Skeletal muscle satellite cell (primary cell): ENCODE measurements at regions not wholly inside any gene's neighbourhood (a gene's known extent, or its start where the extent isn't known, plus 50 kb on each side); places are given as distances from the start of the nearest gene placed in this dataset.
A peak's percentile ranks its signal among the peaks of the same experiment; 100 is the strongest.

Experiments
- H3K27me3 ChIP-seq: 2 replicates; pipeline ENCODE4 v1.7.0; 2013; ENCODE audit warnings: low read length; ENCODE audit not compliant: control insufficient read depth, insufficient read depth
- H3K36me3 ChIP-seq: 2 replicates; pipeline ENCODE4 v1.7.0; 2013; ENCODE audit warnings: mild to moderate bottlenecking, control low read depth, low read length; ENCODE audit not compliant: insufficient read depth
- H3K4me1 ChIP-seq: 2 replicates; pipeline ENCODE4 v1.7.0; 2013; ENCODE audit warnings: low read length; ENCODE audit not compliant: control insufficient read depth, insufficient read depth
- H3K4me2 ChIP-seq: 2 replicates; pipeline ENCODE4 v1.7.0; 2013; ENCODE audit warnings: mild to moderate bottlenecking, low read length
- H3K4me3 ChIP-seq: 2 replicates; pipeline ENCODE4 v1.7.0; 2013; ENCODE audit warnings: low read length
- H3K9ac ChIP-seq: 2 replicates; pipeline ENCODE4 v1.7.0; 2013; ENCODE audit warnings: mild to moderate bottlenecking, low read depth, low read length, moderate library complexity
- H3K9me3 ChIP-seq: replicated peaks from 2 replicates; pipeline ENCODE4 v1.7.0; 2013; ENCODE audit warnings: mild to moderate bottlenecking, control low read depth, low read length

DNA sequence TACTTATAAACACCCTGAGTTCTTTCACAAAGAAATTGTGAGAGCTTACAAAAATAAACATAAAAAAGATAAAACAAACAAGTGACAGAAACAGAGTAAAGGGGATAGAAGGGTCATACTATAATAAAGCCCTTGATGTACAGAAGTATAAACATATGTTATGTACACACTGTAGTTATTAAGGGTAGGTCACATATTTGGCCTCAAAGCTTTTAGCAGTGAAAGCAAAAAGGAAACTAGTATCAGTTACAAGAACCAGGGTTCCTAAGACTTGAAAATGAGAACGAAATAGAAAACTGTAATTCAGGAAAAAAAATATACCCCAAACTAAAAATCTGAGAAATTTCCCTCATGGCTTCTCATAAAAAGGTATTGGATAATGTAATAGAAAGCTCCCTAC lies 380.6 kb downstream of the HDGFL1 start:
- no peak overlapping the region for H3K4me3 ChIP-seq
- H3K9me3 ChIP-seq = no peaks in the 10 kb centered on the region
- no peak overlapping the region for H3K9ac ChIP-seq
- no peaks in the 10 kb centered on the region for H3K27me3 ChIP-seq
- H3K4me1 ChIP-seq = peaks cover 5% of the 10 kb centered on the region
- H3K36me3 ChIP-seq = no peaks in the 10 kb centered on the region
- no peak overlapping the region for H3K4me2 ChIP-seq

DNA sequence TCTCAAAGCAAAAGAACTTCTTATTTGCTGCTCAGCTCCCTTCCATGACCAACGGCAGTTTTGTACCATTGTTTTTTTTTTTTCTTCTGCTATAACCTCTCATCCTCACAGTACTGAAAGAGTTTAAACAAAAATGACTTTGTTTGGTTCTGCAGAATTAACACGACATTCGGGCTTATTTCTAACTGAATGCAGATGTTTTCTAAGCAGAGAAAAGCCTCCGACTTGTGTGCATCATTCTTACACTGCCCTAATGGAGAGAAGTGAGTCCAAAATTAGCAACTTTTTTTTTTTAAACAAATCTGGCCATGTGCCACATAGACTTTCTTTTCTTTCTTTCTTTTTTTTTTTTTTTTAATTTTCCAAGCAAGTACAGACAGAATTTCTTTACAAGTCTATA lies 382.7 kb downstream of the HDGFL1 start:
- Histone ChIP-seq H3K36me3 (no peaks in the 10 kb centered on the region), H3K4me1 (peaks cover 5% of the 10 kb centered on the region), H3K9ac (no peak overlapping the region), H3K27me3 (no peaks in the 10 kb centered on the region), H3K9me3 (no peaks in the 10 kb centered on the region), H3K4me2 (no peak overlapping the region), H3K4me3 (no peak overlapping the region)

DNA sequence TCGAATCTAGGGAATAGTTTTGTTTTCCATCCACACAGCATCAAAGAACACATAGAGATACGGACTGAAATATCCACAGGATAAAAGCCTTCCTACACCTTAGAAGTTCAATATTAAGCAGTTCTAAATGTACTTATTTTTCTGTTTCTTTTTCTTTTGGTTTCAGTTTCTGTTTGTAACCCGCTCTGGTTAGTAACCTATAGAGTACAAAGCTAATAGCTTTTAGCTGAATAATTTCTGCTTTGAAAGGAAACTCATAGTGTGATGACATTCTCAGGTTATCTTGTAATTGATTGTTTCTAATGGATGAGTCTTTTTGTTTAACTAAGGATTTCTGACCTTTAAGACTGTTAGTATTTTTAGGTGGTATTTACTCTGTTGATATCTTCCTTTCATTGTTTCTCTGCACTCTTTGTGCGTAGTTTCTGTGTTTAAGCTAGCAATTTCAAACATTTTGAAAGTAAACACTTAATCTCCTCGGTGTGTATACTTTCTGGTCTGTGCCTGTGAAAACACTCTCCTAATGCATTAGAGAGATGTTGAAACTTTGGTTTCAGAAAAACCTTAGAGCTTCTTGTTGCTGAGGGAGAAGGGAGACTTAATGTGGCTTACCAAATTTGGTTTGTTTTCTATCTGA lies 385.5 kb downstream of the HDGFL1 start:
- Histone ChIP-seq H3K4me1 (peaks cover 5% of the 10 kb centered on the region), H3K4me2 (peak overlapping the region; percentile 79), H3K36me3 (no peaks in the 10 kb centered on the region), H3K9me3 (no peaks in the 10 kb centered on the region), H3K4me3 (peak overlapping the region; percentile 63), H3K9ac (peak overlapping the region; percentile 53), H3K27me3 (no peaks in the 10 kb centered on the region)

DNA sequence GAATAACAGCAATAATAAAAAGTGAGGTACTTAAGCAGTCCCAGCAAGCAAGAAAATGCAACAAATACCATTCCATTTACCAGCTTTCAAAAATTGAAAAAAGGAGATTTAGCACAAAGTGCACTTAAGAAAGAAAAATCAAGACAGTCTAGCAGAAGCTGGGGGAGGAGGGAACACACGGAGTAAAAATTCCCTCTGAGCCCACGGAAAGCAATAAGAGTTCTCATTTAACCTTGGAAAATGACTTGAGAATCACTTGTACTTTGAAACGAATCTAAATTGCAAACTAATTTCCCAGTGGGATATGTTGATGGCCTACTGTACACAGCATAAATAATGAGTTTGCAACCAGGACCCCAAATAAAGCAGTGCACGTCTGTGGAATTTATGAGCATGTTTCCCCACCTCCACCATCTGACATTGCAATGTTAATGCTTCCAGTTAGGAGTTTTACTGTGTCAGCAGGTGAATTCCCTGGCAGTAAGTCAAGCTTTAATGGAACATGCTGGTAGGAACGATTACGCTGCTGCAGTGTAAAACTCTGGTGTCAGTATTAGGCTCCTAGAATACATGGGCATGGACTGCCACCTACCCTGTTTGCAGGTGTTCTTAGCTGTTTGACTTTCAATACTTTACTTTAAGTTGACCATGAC lies 386.8 kb downstream of the HDGFL1 start:
- no peaks in the 10 kb centered on the region for H3K9me3 ChIP-seq
- H3K36me3 ChIP-seq = no peaks in the 10 kb centered on the region
- peaks cover 5% of the 10 kb centered on the region for H3K4me1 ChIP-seq
- no peak overlapping the region for H3K9ac ChIP-seq
- no peaks in the 10 kb centered on the region for H3K27me3 ChIP-seq
- H3K4me3 ChIP-seq = no peak overlapping the region
- no peak overlapping the region for H3K4me2 ChIP-seq

DNA sequence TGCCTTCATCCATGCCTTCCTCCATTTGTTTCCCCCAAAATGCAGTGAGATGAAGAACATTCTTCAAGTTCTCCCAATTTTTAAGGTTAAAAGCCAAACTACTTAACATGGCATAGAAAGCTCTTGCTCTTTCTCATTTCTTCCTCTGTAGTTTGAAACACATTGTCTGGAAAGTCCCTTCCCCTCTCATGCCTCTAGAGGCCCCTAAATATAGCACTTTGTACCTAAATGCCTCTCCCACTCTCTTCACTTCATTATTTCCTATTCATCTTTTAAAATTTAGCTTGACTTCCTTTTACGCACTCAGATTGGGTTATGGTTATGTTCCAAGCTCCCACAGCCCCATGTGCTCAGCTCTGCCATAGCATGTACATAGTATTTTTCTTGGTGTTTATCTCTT lies 389.3 kb downstream of the HDGFL1 start:
- H3K27me3 ChIP-seq = no peaks in the 10 kb centered on the region
- H3K4me1 ChIP-seq = peaks cover 5% of the 10 kb centered on the region
- no peaks in the 10 kb centered on the region for H3K9me3 ChIP-seq
- no peak overlapping the region for H3K4me2 ChIP-seq
- no peak overlapping the region for H3K4me3 ChIP-seq
- H3K9ac ChIP-seq = no peak overlapping the region
- H3K36me3 ChIP-seq = no peaks in the 10 kb centered on the region

DNA sequence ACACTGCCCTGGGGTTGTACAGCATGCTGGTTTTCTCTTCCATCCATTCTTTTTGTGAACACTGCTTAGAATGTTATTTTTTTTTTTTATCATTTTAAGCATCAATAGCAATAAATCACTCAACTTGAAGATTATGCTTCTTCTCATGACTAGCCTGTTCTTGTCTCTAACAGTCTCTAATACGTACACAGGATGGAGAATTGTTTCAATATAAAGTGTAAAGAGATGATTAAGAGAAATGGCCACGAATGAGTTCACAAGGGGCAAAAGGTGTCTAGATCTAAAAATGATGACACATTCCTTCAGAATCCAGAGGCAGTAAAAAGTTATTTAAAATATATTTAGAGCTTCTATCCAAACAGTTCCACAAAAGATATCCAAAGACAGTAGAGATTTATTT lies 390.2 kb downstream of the HDGFL1 start:
- H3K4me2 ChIP-seq = no peak overlapping the region
- H3K9ac ChIP-seq = no peak overlapping the region
- H3K4me3 ChIP-seq = no peak overlapping the region
- no peaks in the 10 kb centered on the region for H3K36me3 ChIP-seq
- H3K4me1 ChIP-seq = peaks cover 5% of the 10 kb centered on the region
- H3K27me3 ChIP-seq = no peaks in the 10 kb centered on the region
- no peaks in the 10 kb centered on the region for H3K9me3 ChIP-seq

DNA sequence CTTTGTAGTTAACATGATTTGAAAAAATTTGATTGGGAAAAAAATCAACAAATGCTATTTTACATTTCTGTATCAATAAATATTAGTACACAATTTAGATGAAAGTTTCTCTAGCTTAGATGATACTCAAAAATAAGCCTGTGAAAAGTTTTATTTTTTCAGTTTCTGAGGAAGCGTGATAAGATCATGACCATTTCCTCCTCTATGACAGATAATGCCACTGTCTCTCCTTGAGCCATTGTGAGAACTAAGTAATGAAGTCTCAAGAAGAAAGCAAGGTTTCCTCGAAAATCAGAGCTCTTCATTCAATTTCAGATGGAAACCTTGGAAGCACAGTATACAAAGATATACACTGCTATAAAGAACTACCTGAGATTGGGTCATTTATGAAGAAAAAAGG lies 395.0 kb downstream of the HDGFL1 start:
- H3K36me3 ChIP-seq = no peaks in the 10 kb centered on the region
- no peak overlapping the region for H3K9ac ChIP-seq

DNA sequence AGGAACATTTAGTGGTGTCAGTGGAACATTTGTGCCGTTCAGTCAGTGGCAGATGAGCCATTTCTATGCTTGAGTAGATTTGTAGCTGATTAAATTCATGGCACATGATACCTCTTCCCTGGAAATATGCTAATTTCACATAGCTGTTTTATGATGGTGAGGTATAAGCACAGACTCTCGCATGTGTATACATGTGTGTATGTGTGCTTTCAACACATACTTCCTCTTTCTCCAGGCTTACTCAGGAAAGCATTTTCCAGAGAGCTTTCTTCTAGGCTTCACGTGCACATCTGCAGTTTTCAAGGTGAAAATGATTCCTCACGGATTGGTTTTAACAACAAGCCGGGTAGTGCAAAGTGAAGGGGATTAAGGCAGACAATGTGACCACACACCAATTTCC lies 396.5 kb downstream of the HDGFL1 start:
- Histone ChIP-seq H3K4me3 (no peak overlapping the region), H3K36me3 (no peaks in the 10 kb centered on the region), H3K4me2 (no peak overlapping the region), H3K9me3 (no peaks in the 10 kb centered on the region), H3K27me3 (no peaks in the 10 kb centered on the region), H3K4me1 (no peaks in the 10 kb centered on the region), H3K9ac (no peak overlapping the region)

More for the DNA sequence above, 395.0 kb downstream of the HDGFL1 start:
- H3K4me1 ChIP-seq = no peaks in the 10 kb centered on the region
- no peaks in the 10 kb centered on the region for H3K27me3 ChIP-seq
- H3K4me2 ChIP-seq = no peak overlapping the region
- no peaks in the 10 kb centered on the region for H3K9me3 ChIP-seq
- no peak overlapping the region for H3K4me3 ChIP-seq

DNA sequence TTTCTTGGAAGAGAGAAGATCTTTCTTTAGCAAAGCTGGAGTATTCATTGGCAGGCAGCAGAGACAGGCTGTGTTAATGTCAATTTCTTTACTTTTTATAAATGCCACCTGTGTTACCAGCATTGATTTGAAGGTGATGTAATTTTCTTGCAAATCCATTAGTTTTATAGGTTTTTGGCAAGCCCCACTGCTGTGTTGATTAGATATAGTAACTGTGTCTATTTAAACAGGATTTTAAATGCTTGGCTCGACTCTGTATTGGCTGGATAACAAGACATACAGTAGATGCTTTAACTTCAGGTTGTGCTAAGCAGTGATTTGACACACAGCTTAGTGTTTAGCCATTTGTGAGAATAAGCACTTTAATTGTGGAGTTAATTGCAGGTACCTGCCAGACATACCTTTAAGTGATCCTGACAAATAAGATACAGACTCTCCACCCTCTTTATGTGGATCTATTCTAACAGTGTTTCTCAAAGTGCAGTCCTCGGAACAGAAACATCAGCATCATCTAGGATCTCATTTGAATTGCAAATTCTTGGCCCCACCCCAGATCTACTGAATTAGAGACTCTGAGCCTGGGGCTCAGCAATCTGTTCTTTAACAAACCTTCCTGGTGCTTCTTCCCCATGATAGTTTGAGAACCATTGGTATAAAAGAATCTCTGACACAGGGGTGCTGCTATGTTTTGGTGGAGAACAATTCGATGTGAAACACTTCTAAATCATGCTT lies 397.5 kb downstream of the HDGFL1 start:
- Histone ChIP-seq H3K4me1 (no peaks in the 10 kb centered on the region), H3K36me3 (no peaks in the 10 kb centered on the region), H3K27me3 (no peaks in the 10 kb centered on the region), H3K4me2 (no peak overlapping the region), H3K9ac (no peak overlapping the region), H3K4me3 (no peak overlapping the region), H3K9me3 (no peaks in the 10 kb centered on the region)

DNA sequence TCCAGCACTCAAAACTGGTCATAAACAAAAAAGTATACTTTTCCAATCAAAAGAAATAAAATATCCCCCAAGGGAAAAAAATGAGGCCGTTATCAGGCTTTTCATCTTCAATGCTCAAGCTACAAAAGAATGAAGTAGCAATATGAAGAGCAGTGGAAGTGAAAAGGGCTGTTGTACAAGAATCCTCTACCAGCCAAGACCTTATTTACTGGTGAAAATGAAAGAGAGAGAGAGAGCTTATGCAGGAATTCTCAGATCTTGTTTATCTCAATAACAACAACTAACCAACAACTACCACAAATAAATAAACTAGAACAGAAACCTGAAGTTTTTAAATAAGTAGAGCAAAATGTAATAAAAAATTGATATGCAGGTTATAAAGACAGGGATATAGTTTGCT lies 400.6 kb downstream of the HDGFL1 start:
- no peak overlapping the region for H3K4me2 ChIP-seq
- H3K4me1 ChIP-seq = no peaks in the 10 kb centered on the region
- no peaks in the 10 kb centered on the region for H3K9me3 ChIP-seq
- no peak overlapping the region for H3K9ac ChIP-seq
- no peaks in the 10 kb centered on the region for H3K27me3 ChIP-seq
- no peak overlapping the region for H3K4me3 ChIP-seq
- no peaks in the 10 kb centered on the region for H3K36me3 ChIP-seq

DNA sequence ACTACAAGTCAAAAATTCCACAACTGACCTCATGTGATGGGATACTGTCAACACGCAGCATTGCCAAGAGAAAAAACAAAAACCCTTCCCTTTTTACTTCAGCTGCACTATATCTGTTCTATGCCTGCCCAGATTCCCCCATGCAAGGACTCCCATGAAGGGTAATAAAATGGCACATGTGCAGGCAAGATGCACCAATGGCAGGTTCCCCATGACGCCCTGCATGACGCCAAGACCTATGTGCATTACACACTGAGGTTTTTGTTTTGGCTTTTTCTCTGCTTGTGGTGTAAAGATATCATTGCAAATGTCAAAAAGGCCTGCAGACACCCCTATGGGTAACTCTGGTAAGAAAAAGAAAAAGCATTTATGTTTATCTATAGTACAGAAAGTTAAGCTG lies 403.4 kb downstream of the HDGFL1 start:
- no peak overlapping the region for H3K9ac ChIP-seq
- H3K27me3 ChIP-seq = no peaks in the 10 kb centered on the region
- H3K9me3 ChIP-seq = no peaks in the 10 kb centered on the region
- H3K4me2 ChIP-seq = no peak overlapping the region
- H3K4me3 ChIP-seq = no peak overlapping the region
- no peaks in the 10 kb centered on the region for H3K4me1 ChIP-seq
- H3K36me3 ChIP-seq = no peaks in the 10 kb centered on the region
